Heart left ventricle (tissue), 13 donors: ENCODE measurements at regions not wholly inside any gene's neighbourhood (a gene's known extent, or its start where the extent isn't known, plus 50 kb on each side); places are given as distances from the start of the nearest gene placed in this dataset.

Experiments used
- CTCF ChIP-seq, 12 donors: fragments of 200-600 bp; sonication (generic) in 4 of 12; IDR thresholded peaks; one replicate each; pipeline versions ENCODE4 v1.5.0 to v1.8.0; 2018 to 2022; ENCODE audit warnings: antibody characterized with exemption in 12 of 12, mild to moderate bottlenecking in 5 of 12
- POLR2A ChIP-seq, 2 donors: fragments of 450-650 bp; IDR thresholded peaks; one replicate each; pipeline ENCODE4 v1.6.1; 2017; ENCODE audit warnings: antibody characterized with exemption in 2 of 2, mild to moderate bottlenecking in 2 of 2, moderate library complexity in 2 of 2
- donor health status: ischemic (EF 13 %, LVEDD 7.1; RV severe dilation, severe dysfunction).
- donor health status: DM: no; HTN: yes; CAD: no.
- donor health status: DM: no; HTN: no; CAD: no.
- donor health status: ischemic (EF 25% LVEDD 6.9; RV normal size, moderate dysfunction).
- donor health status: ischemic (EF 25% LVEDD 5.7; RV mildly dilated, moderate dysfunction).
- donor health status: ischemic (EF 35%, LVEDD 5.7; RV mildly dilated, moderate dysfunction).
- donor health status: nonischemic (EF 11% LVEDD 7.7; RV severe dilation, severe dysfunction).
- donor health status: DM: yes; HTN: yes; CAD: no.
- donor health status: PGD.
- donor health status: ischemic (EF 29% LVEDD 5.4; RV normal size, mild dysfunction).
- donor health status: nonischemic (EF 23%, LVEDD 6.1; RV moderate dilation, normal function).

GRCh38 chr6:115796829-115797228 is 263.9 kb downstream of the FRK start:
- TF ChIP-seq CTCF (IDR thresholded peaks at IDR 0.05) = no peak
- no peak for TF ChIP-seq POLR2A (IDR thresholded peaks at IDR 0.05)
